IPS-11a (cell line): ENCODE measurements at regions not wholly inside any gene's neighbourhood (a gene's known extent, or its start where the extent isn't known, plus 50 kb on each side); places are given as distances from the start of the nearest gene placed in this dataset.
"Not testable (repeated sequence)": the region's sequence is repeated elsewhere in the genome, so short reads cannot be mapped to it uniquely, and the experiment has no call there.

Source experiments
- H3K4me3 ChIP-seq: one replicate; pipeline ENCODE4 v1.5.1; 2013; ENCODE audit warnings: low read depth, low read length, control low read depth

DNA sequence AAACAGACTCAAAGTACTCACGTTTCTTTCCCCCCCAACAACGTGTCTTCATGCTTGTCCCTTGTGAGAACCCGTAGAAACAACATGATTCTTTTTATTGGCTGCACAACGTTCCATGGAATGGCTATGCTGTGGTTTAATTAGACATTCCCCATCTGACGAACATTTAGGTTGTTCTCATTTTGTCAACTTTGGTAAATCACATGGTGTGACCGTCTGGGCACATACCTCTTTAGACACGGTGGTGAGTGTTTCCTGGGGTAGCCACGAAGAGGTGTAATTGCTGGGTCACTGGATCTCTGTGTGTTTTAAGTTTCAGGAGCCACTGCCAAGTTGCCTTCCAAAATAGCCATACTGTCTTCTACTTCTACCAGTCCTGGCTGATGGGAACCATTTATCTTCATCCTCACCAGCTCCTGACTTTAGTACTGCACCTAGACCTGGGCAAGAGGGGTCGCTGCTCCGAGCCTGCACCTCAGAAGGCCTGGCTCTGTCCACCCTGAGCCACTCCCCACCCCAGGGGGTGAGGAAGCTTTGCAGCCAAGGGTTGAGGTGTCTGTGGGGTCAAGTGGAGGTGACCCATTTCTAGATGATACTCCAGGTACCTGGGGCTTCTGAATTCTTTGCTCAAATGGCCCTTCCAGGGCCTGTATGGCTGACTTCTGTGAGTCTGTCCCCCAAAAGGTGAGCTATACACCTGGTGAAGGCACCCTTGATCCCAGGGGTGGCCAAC, 84.7 kb downstream of the IRX5 start:
- no peak overlapping the region for H3K4me3 ChIP-seq

GRCh38 chr16:55016515-55016914, 85.8 kb downstream of the IRX5 start:
- H3K4me3 ChIP-seq = no peak overlapping the region

DNA sequence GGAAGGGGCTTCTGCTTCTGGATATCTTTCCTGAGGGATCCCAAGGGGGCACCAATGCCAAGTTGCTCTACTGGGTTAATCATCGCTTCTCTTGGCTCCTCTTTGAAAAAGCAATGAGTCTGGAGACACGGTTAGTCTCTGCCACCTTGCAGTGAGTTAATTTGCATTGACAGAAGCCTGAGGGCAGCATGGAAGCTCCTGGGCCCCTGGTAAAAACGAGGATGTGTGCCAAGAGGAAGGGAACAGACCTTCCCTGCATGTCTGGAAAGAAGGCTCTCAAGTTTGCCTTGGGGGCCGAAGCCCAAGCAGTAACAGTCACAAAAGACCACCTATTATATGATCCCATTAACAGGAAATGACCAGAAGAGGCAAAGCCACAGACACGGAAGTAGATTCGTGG, 86.7 kb downstream of the IRX5 start:
- no peak overlapping the region for H3K4me3 ChIP-seq

GRCh38 chr16:55018881-55019280, 88.2 kb downstream of the IRX5 start:
- no peak overlapping the region for H3K4me3 ChIP-seq

GRCh38 chr16:55019419-55020131, 88.9 kb downstream of the IRX5 start:
- H3K4me3 ChIP-seq = no peak overlapping the region

GRCh38 chr16:55021595-55022475, 91.2 kb downstream of the IRX5 start:
- no peak overlapping the region for H3K4me3 ChIP-seq

DNA sequence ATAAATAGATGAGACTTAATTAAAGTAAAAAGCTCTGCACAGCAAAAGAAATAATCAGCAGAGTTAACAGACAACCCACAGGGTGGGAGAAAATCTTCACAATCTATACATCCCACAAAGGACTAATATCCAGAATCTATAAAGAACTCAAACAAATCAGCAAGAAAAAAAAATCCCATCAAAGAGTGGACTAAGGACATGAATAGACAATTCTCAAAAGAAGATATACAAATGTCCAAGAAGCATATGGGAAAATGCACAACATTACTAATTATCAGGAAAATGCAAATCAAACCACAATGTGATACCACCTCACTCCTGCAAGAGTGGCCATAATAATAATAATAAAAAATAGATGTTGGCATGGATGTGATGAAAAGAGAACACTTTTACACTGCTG, 96.6 kb downstream of the IRX5 start:
- H3K4me3 ChIP-seq = not testable (repeated sequence)

- H3K4me3 ChIP-seq = no peak overlapping the region
Measured at GRCh38 chr16:55029509-55029908, 98.8 kb downstream of the IRX5 start.

DNA sequence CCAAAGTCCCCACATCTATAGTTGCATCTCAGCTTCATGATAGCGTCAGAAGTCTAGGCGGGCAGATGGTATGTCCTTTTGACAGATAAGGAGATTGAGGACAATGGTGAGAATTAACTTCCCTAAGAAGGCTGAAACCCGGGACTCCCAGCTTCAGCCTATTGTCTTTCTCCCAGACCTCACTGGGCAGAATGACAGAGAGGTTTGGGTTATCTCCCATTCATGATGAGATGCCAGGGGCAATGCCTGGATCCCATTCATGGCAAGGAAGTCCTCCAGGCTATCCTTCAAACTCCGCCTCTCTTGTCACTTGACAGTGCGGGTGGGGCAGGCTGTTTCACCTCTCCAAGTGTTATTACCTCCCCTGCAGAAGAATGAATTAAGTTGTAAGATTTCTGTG, 100.3 kb downstream of the IRX5 start:
- no peak overlapping the region for H3K4me3 ChIP-seq

- no peak overlapping the region for H3K4me3 ChIP-seq
Measured at GRCh38 chr16:55031481-55031880, 100.8 kb downstream of the IRX5 start.

GRCh38 chr16:55033225-55034156, 102.8 kb downstream of the IRX5 start:
- no peak overlapping the region for H3K4me3 ChIP-seq

DNA sequence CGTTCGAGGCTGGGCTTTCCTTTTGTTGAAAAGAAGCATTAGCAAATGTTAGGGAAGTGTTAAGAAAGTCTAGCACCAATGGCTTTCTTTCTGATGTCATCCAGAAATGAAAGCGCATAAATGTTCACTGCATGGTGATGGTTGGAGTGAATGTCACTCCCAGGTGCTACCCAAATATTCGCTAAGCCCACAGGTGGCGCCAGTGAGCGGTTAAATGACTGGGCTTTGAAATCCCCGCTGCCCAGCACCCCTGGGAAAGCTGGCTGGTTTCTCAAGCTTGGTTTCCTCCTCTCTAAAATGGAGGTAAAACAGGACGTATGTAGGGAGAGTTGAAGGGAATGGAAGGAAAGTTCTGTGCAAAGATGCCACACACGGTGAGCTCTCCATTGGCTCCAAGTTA, 104.4 kb downstream of the IRX5 start:
- H3K4me3 ChIP-seq = no peak overlapping the region

DNA sequence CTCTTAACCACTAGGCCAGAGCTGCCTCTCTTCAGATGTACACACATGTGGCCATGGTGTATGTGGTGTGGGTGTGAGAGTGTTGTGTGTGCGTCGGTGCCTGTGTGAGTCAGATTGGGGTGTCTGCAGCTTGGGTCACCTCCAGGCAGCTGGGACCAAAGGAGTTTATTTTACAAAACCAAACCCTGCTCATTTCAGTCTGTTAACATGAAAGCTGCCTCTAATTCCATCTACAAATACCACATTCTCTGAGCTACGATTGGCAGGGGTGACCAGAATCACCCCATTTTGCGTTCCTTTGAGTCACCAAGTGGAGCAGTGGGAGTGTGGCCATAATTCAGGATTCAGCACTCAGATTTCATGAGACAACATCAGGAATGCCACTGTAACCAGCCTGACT, 105.3 kb downstream of the IRX5 start:
- no peak overlapping the region for H3K4me3 ChIP-seq

DNA sequence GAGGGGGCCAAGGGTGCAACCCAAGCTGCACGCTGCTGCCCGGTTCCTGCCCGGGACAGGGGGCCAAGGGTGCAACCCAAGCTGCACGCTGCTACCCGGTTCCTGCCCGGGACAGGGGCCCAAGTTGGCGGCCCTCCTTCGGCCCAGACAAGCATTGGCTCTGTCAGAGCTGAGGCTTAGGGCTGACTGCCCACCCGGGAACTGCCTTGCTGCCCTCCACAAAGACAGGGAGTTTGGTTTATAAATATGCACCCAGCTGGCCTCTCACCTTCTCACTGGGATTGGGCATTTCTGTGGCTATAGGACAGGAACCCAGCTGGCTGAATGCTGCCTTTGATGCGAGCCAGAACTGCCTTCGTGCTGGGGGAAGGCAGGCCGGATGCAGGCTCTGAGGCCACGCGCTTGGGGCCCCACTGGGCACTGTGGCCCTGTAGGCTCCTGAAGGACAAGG, 105.7 kb downstream of the IRX5 start:
- H3K4me3 ChIP-seq = no peak overlapping the region

DNA sequence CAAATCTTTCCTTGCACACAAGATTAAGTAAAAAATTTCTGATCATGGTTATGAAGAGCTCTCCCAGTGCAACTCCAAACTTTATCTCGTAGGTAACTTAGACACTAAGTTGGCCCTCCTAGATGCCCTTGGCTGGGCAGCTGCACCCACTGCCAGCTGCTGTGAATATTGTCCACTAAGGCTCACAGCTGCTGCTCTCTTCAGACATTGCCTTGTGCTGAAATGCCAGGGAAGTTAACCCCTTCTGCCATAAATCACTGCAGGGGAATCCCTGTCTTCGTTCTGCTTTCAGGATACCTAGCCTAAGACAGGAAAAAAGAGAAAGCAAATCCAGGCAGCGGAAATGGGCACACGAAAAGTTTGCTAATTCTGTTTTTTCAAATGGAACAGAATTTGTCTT, 106.4 kb downstream of the IRX5 start:
- no peak overlapping the region for H3K4me3 ChIP-seq

- no peak overlapping the region for H3K4me3 ChIP-seq
Measured at GRCh38 chr16:55037966-55038365, 107.3 kb downstream of the IRX5 start.

DNA sequence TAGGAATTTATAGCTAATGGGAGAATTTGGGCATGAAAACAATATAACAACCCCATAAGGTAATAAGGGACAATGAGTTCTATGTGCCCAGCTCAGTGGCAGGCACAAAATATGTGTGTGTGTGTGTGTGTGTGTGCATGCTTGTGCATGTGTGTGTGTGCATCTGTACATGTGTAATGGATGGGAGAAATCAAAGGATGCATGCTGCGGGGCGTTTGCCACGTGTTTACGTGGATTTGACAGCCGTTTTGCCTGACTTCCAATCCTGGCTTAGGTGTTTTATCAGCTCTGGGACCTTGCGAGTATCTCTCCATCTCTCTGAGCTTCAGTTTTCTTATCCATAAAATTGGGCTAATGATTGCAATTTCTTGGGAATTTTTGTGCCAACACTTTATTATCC, 108.4 kb downstream of the IRX5 start:
- H3K4me3 ChIP-seq = no peak overlapping the region

- no peak overlapping the region for H3K4me3 ChIP-seq
Measured at GRCh38 chr16:55039511-55039910, 108.8 kb downstream of the IRX5 start.

GRCh38 chr16:55039931-55040330, 109.3 kb downstream of the IRX5 start:
- no peak overlapping the region for H3K4me3 ChIP-seq

DNA sequence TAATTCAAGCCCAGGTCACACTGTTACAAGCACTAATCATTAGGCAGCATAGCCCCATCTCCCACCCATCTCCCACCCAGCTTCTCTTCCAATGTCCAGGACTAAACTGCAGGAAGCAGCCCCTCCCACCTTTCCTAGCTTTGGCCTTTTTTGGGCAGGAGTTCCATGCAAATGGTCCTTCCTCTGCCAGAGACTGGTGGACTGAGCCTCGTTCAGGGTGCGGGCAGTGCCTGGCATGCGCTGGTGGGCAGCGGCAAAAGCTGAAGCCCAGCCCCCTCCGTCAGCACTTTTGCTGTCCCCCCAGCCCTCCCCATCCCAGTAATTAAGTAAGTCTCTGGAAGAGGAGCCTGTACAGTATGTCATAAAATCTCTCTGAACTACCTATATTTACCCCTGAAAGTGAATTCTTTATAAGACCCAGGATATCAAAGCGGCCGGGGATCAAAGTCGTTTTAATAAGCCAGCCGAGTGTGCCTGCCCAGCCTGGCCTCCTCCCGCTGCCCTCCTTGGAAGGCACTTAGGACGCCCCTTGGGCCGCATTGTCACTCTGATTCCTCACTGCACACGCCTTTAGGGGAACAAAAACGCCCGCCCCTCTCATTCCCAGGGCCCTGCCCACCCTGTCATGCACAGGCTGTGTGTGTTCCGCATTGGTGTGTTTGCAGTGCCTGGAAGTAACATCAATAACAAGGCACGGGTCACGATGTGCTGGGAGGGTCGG, 109.9 kb downstream of the IRX5 start:
- H3K4me3 ChIP-seq = no peak overlapping the region
